Transverse colon (tissue), 4 donors: ENCODE measurements at regions not wholly inside any gene's neighbourhood (a gene's known extent, or its start where the extent isn't known, plus 50 kb on each side); places are given as distances from the start of the nearest gene placed in this dataset.

Source experiments
- DNase-seq: peaks from one replicate; pipeline ENCODE4 v3.0.0-alpha.2; 2019
- H3K27ac ChIP-seq, 4 donors: fragments of 200-600 bp; sonication (generic); 2 replicates each; pipeline ENCODE4 v1.5.1; 2016 to 2018; ENCODE audit warnings: inconsistent platforms in 4 of 4
- H3K27me3 ChIP-seq: fragments of 200-600 bp; sonication (generic); 2 replicates; pipeline ENCODE4 v1.5.1; 2017; ENCODE audit warnings: inconsistent platforms
- H3K36me3 ChIP-seq, 4 donors: fragments of 200-600 bp; sonication (generic); 2 replicates each; pipeline ENCODE4 v1.5.1; 2017 to 2019; ENCODE audit warnings: inconsistent platforms in 4 of 4
- H3K4me1 ChIP-seq, 4 donors: fragments of 200-600 bp; sonication (generic); 2 replicates each; pipeline ENCODE4 v1.5.1; 2017 to 2020; ENCODE audit warnings: inconsistent platforms in 4 of 4
- H3K4me3 ChIP-seq, 4 donors: fragments of 200-600 bp; sonication (generic); 1 replicate in 1 of 4; 2 replicates in 3 of 4; pipeline versions ENCODE4 v1.5.1 to v1.6.1; 2017 to 2019; ENCODE audit warnings: inconsistent platforms in 4 of 4
- H3K9me3 ChIP-seq, 2 donors: fragments of 200-600 bp; sonication (generic); 2 replicates each; pipeline ENCODE4 v1.5.1; 2017 to 2019; ENCODE audit warnings: inconsistent platforms in 2 of 2
- EP300 ChIP-seq: sonication (generic); formaldehyde crosslinking; IDR thresholded peaks from one replicate; pipeline ENCODE4 v1.6.1; 2017; ENCODE audit warnings: antibody characterized with exemption, low read depth
- POLR2A ChIP-seq: fragments of 450-650 bp; IDR thresholded peaks from one replicate; pipeline ENCODE4 v1.6.1; 2016; ENCODE audit warnings: antibody characterized with exemption, mild to moderate bottlenecking, moderate library complexity
- POLR2AphosphoS5 ChIP-seq, 3 donors: sonication (generic); formaldehyde crosslinking; IDR thresholded peaks; one replicate each; pipeline ENCODE4 v1.6.1; 2016; ENCODE audit warnings: antibody characterized with exemption in 3 of 3
- WGBS, 2 donors: methylation state at CpG; one replicate each; pipeline ENCODE4 v1.1.5; 2018; ENCODE audit warnings: low coverage in 1 of 2; 5-methylcytosine and 5-hydroxymethylcytosine counted together
- in situ Hi-C, 4 donors: fragments of 200-750 bp; cut with MboI; loops; one replicate each; pipeline versions ENCODE4 v1.15.0 to v1.15.1; 2017; ENCODE audit warnings: low sequenced_read_pairs in 3 of 4, low pct_ligation_motif_present in 1 of 4, low pct_unique_long_range_greater_than_20kb in 1 of 4
- intact Hi-C: fragments of 100-400 bp; cut with DNase I; formaldehyde crosslinking; loops from one replicate; pipeline ENCODE4 v1.15.1; 2023; ENCODE audit warnings: low total_unique reads
- TF ChIP-seq, protein P1 (sequence below), 5 experiments: fragments of 200-600 bp in 3 of 5; fragments of 450-650 bp in 2 of 5; sonication (generic) in 3 of 5; IDR thresholded peaks; 1 replicate in 2 of 5; 2 replicates in 3 of 5; pipeline ENCODE4 v1.5.1; 2016 to 2017; ENCODE audit warnings: antibody characterized with exemption in 5 of 5, inconsistent platforms in 3 of 5, mild to moderate bottlenecking in 2 of 5, moderate library complexity in 1 of 5

DNA sequence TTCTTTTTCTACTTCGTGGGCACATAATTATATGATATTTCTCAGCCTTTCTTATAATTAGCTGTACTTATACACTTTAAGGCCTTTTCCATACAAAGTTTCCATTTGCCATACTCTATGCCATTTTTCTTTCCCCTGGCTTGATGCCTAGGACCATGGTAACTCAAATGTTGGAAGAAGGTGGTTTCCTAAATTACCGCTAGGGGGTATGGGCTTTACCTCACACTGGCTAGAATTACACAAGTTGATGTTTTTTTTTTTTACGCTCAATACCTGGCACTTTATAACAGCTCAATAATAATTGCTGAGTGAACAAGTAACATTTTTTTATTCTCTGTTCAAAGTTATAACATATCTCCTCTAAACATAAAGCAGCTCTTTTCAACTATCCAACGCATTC, 306.8 kb upstream of the LRFN5 start:
- DNase-seq, result no peak
- Histone ChIP-seq H3K27ac (no peak overlapping the region), H3K9me3 (no peaks in the 10 kb centered on the region), H3K27me3 (no peaks in the 10 kb centered on the region), H3K36me3 (no peaks in the 10 kb centered on the region), H3K4me3 (no peak overlapping the region), H3K4me1 (no peaks in the 10 kb centered on the region)
- no peak for TF ChIP-seq POLR2AphosphoS5 (IDR thresholded peaks at IDR 0.05)
- no peak for TF ChIP-seq POLR2A
- no peak for TF ChIP-seq EP300
- TF ChIP-seq, protein P1, sequence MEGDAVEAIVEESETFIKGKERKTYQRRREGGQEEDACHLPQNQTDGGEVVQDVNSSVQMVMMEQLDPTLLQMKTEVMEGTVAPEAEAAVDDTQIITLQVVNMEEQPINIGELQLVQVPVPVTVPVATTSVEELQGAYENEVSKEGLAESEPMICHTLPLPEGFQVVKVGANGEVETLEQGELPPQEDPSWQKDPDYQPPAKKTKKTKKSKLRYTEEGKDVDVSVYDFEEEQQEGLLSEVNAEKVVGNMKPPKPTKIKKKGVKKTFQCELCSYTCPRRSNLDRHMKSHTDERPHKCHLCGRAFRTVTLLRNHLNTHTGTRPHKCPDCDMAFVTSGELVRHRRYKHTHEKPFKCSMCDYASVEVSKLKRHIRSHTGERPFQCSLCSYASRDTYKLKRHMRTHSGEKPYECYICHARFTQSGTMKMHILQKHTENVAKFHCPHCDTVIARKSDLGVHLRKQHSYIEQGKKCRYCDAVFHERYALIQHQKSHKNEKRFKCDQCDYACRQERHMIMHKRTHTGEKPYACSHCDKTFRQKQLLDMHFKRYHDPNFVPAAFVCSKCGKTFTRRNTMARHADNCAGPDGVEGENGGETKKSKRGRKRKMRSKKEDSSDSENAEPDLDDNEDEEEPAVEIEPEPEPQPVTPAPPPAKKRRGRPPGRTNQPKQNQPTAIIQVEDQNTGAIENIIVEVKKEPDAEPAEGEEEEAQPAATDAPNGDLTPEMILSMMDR (IDR thresholded peaks at IDR 0.05), result no peak
- 72 to 74% methylated on average over 4 of the region's 4 CpGs for WGBS, 2 donors
- intact Hi-C loops (loop anchor here (10.0 kb wide), 1 partner anchor 1165 kb away; no protein-coding TSS in a partner anchor), in situ Hi-C loops (no loop called here)

DNA sequence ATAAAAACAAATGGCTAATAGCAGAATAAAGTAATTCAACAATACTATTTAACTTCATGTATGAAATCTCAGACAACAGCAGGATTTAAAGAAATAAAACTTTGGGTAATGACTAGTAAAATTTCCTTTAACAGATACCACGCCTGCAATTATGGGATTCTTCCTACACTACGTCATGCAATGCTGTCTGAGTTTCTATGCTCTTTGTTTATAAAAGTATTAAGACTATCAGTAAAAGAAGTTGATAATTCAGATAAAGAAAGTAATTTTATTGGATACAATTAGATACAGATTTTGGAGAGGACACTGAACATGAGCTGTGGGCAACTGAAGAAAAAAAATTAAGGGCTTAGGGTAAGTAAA, 308.4 kb upstream of the LRFN5 start:
- intact Hi-C loops, result loop anchor here (10.0 kb wide), 1 partner anchor 1164 kb away; no protein-coding TSS in a partner anchor
- TF ChIP-seq, protein P1 (IDR thresholded peaks at IDR 0.05), result no peak
- Histone ChIP-seq H3K36me3 (no peaks in the 10 kb centered on the region), H3K27me3 (no peaks in the 10 kb centered on the region), H3K4me3 (no peak overlapping the region), H3K27ac (no peak overlapping the region), H3K4me1 (no peaks in the 10 kb centered on the region), H3K9me3 (no peaks in the 10 kb centered on the region)
- 77 to 95% methylated on average over 2 of the region's 2 CpGs for WGBS, 2 donors
- in situ Hi-C loops, result no loop called here
- no peak for DNase-seq

DNA sequence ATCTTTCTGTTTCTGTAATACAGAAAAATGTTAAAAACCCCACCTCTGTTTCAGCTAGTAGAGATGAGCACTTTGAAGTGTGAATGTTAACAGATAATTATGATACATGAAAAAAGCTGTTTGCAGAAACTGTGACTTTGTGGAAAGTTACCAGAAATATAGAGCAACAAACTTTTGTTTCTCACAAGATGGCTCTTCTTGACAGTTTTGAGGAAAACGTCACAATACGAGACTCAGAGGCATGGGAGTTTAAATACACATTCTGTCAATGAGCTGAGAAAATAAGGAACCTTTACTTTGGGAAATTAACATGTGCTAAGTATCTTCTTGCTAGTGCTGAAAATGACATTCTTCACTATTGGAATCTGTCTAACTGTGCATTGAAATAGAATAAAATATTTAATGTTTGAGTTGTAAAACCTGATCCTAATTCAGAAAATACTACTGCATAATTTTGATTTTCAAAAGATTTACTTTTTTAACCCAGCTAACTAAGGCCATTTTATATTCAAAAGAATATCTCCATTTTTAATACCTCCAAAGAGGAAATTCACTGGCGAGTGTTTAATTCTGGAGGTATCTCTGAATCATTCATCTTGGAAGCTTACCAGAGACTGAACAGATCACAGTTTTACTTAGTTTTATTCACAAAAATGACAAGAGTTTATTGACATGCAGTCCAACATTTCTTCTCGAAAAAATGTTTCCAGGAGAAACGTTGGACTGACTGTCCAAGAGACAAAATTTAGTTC, 308.9 kb upstream of the LRFN5 start:
- no peak for DNase-seq
- TF ChIP-seq POLR2A (no peak), POLR2AphosphoS5 (IDR thresholded peaks at IDR 0.05) (no peak), EP300 (no peak)
- TF ChIP-seq, protein P1 (IDR thresholded peaks at IDR 0.05), result no peak
- WGBS, 2 donors, result 57 to 59% methylated on average over 5 of the region's 5 CpGs
- Histone ChIP-seq H3K27ac (no peak overlapping the region), H3K9me3 (no peaks in the 10 kb centered on the region), H3K36me3 (no peaks in the 10 kb centered on the region), H3K4me1 (no peaks in the 10 kb centered on the region), H3K27me3 (no peaks in the 10 kb centered on the region), H3K4me3 (no peak overlapping the region)
- intact Hi-C loops, result loop anchor here (10.0 kb wide), 1 partner anchor 1163 kb away; no protein-coding TSS in a partner anchor
- in situ Hi-C loops, result no loop called here

DNA sequence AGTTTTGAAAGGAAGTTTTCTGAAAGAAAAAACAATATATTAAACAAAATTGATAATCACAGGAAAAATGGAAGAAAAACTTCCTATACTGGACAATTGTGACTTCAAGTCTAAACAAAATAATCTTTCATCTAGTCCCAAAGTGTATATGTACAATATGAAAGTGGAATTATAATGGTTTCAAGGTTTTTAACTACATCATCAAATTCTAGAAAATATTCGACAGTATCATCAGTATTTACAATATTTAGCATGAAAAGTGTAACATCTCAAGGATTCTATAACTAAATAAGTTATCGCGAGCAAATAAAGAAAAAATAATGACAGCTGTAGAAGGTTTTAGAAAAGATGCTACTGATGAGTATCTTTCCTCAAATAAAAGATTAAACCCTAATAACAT, 310.9 kb upstream of the LRFN5 start:
- no peak overlapping the region for H3K4me3 ChIP-seq
- H3K27ac ChIP-seq, result no peak overlapping the region
- 84 to 89% methylated on average over 3 of the region's 3 CpGs for WGBS, 2 donors
- no peaks in the 10 kb centered on the region for H3K9me3 ChIP-seq
- no peak for DNase-seq
- H3K27me3 ChIP-seq, result no peaks in the 10 kb centered on the region
- in situ Hi-C loops (no loop called here), intact Hi-C loops (loop anchor here (10.0 kb wide), 1 partner anchor 1161 kb away; no protein-coding TSS in a partner anchor)
- TF ChIP-seq EP300 (no peak), POLR2A (no peak), POLR2AphosphoS5 (IDR thresholded peaks at IDR 0.05) (no peak)
- TF ChIP-seq, protein P1 (IDR thresholded peaks at IDR 0.05), result no peak
- H3K4me1 ChIP-seq, result no peaks in the 10 kb centered on the region
- no peaks in the 10 kb centered on the region for H3K36me3 ChIP-seq
